Neural progenitor cell (in vitro differentiated cells): ENCODE measurements at regions not wholly inside any gene's neighbourhood (a gene's known extent, or its start where the extent isn't known, plus 50 kb on each side); places are given as distances from the start of the nearest gene placed in this dataset.

Source experiments
- CTCF ChIP-seq: fragments of 200-600 bp; sonication (generic); IDR thresholded peaks from 2 replicates; pipeline ENCODE4 v1.5.1; 2017; ENCODE audit warnings: antibody characterized with exemption, mild to moderate bottlenecking
- EZH2 ChIP-seq: fragments of 200-600 bp; sonication (generic); IDR thresholded peaks from 2 replicates; pipeline ENCODE4 v1.6.1; 2017; ENCODE audit warnings: antibody characterized with exemption, mild to moderate bottlenecking, moderate library complexity

- TF ChIP-seq CTCF (no peak), EZH2 (no peak)
These were observed 77.7 kb upstream of the MED13L start for GRCh38 chr12:116354950-116355783.
